ENCODE measurements at regions not wholly inside any gene's neighbourhood (a gene's known extent, or its start where the extent isn't known, plus 50 kb on each side); places are given as distances from the start of the nearest gene placed in this dataset.

- TF ChIP-seq CTCF (IDR thresholded peaks at IDR 0.05): no peak
- no peak for TF ChIP-seq POLR2A (IDR thresholded peaks at IDR 0.05)
Observed at GRCh38 chr13:24630121-24630520, 50.1 kb upstream of the ATP12A start.

Data from right lobe of liver (tissue), 4 donors.